B cell (primary cell): ENCODE measurements at regions not wholly inside any gene's neighbourhood (a gene's known extent, or its start where the extent isn't known, plus 50 kb on each side); places are given as distances from the start of the nearest gene placed in this dataset.

Experiments
- ATAC-seq: fragments of 200-7000 bp; cut with Tn5 transposase; one replicate; pipeline ENCODE4 v1.10.0; 2021; ENCODE audit warnings: low read depth, mild to moderate bottlenecking, moderate number of reproducible peaks, moderate library complexity
- CTCF ChIA-PET: fragments of 350-600 bp; sonication (Branson Sonifier 250); formaldehyde crosslinking; loops from one replicate; lab custom pipeline; 2021; ENCODE audit warnings: antibody characterized with exemption, inconsistent platforms; lab: Charles Lee
- POLR2A ChIA-PET: fragments of 350-600 bp; sonication (Branson Sonifier 250); formaldehyde crosslinking; loops from one replicate; lab custom pipeline; 2021; ENCODE audit warnings: antibody characterized with exemption; lab: Charles Lee
- DNase-seq: peaks from one replicate; pipeline ENCODE4 v3.0.0; 2013
- H2AFZ ChIP-seq: 2 replicates; pipeline ENCODE4 v1.6.1; 2012; ENCODE audit warnings: mild to moderate bottlenecking, low read depth, low read length; ENCODE audit not compliant: insufficient read depth, poor library complexity, severe bottlenecking
- H3K27ac ChIP-seq, 2 donors: 1 replicate in 1 of 2; 2 replicates in 1 of 2; pipeline ENCODE4 v1.5.1; 2012 to 2013; ENCODE audit warnings: low read length in 2 of 2, mild to moderate bottlenecking in 2 of 2, moderate library complexity in 1 of 2
- H3K27me3 ChIP-seq, 4 experiments: fragments of 200-600 bp in 1 of 4; sonication (generic) in 1 of 4; replicated peaks in 1 of 4; 1 replicate in 2 of 4; 2 replicates in 2 of 4; pipeline versions ENCODE4 v1.6.1 to v1.7.0; 2013 to 2016; ENCODE audit warnings: low read length in 3 of 4, mild to moderate bottlenecking in 2 of 4, mixed read lengths in 1 of 4, moderate library complexity in 1 of 4; ENCODE audit not compliant: insufficient read depth in 4 of 4, control insufficient read depth in 3 of 4; ENCODE audit errors: control extremely low read depth in 1 of 4
- H3K36me3 ChIP-seq, 2 experiments: replicated peaks in 1 of 2; 1 replicate in 1 of 2; 2 replicates in 1 of 2; pipeline versions ENCODE4 v1.6.1 to v1.7.1; 2013; ENCODE audit warnings: low read length in 1 of 2; ENCODE audit not compliant: insufficient read depth in 2 of 2, control insufficient read depth in 1 of 2; ENCODE audit errors: control extremely low read depth in 1 of 2, extremely low read depth in 1 of 2
- H3K4me1 ChIP-seq, 2 donors: fragments of 200-600 bp in 1 of 2; sonication (generic) in 1 of 2; 1 replicate in 1 of 2; 2 replicates in 1 of 2; pipeline versions ENCODE4 v1.5.1 to v1.6.1; 2013 to 2017; ENCODE audit warnings: low read length in 2 of 2; ENCODE audit not compliant: control insufficient read depth in 2 of 2, insufficient read depth in 2 of 2
- H3K4me2 ChIP-seq: replicated peaks from 2 replicates; pipeline ENCODE3; 2012; ENCODE audit warnings: mild to moderate bottlenecking, low read depth, low read length; ENCODE audit not compliant: poor library complexity, severe bottlenecking
- H3K4me3 ChIP-seq, 5 experiments: fragments of 200-600 bp in 1 of 5; sonication (generic) in 1 of 5; 1 replicate in 3 of 5; 2 replicates in 2 of 5; pipeline versions ENCODE4 v1.5.1 to v1.7.0; 2011 to 2016; ENCODE audit warnings: low read length in 4 of 5, mild to moderate bottlenecking in 4 of 5, low read depth in 2 of 5, control low read depth in 1 of 5, moderate library complexity in 1 of 5; ENCODE audit not compliant: insufficient read depth in 1 of 5; ENCODE audit errors: control extremely low read depth in 1 of 5, extremely low read depth in 1 of 5
- H3K79me2 ChIP-seq: fragments of 200-600 bp; sonication (generic); one replicate; pipeline ENCODE4 v1.6.0; 2016; ENCODE audit warnings: low read length; ENCODE audit not compliant: control insufficient read depth, insufficient read depth
- H3K9ac ChIP-seq: fragments of 200-600 bp; sonication (generic); 2 replicates; pipeline ENCODE4 v1.6.1; 2017; ENCODE audit warnings: mild to moderate bottlenecking, low read length, moderate library complexity
- H3K9me3 ChIP-seq, 3 donors: one replicate each; pipeline versions ENCODE4 v1.6.1 to v1.7.1; 2013; ENCODE audit warnings: low read length in 2 of 3; ENCODE audit not compliant: control insufficient read depth in 2 of 3, insufficient read depth in 1 of 3; ENCODE audit errors: control extremely low read depth in 1 of 3
- H4K20me1 ChIP-seq: 2 replicates; pipeline ENCODE4 v1.6.0; 2012; ENCODE audit warnings: mild to moderate bottlenecking, low read length; ENCODE audit not compliant: insufficient read depth, control insufficient read depth, poor library complexity, severe bottlenecking
- H3K27ac Mint-ChIP-seq: one replicate; pipeline ENCODE4 v1.8.0; 2021; ENCODE audit warnings: mixed read lengths
- H3K27me3 Mint-ChIP-seq: one replicate; pipeline ENCODE4 v1.8.0; 2021; ENCODE audit warnings: mixed read lengths
- H3K4me1 Mint-ChIP-seq: one replicate; pipeline ENCODE4 v1.8.0; 2021; ENCODE audit warnings: mixed read lengths
- H3K4me3 Mint-ChIP-seq: one replicate; pipeline ENCODE4 v1.8.0; 2021; ENCODE audit warnings: mixed read lengths
- H3K9me3 Mint-ChIP-seq: one replicate; pipeline ENCODE4 v1.8.0; 2022; ENCODE audit warnings: mixed read lengths; ENCODE audit not compliant: insufficient read depth
- EZH2 ChIP-seq: IDR thresholded peaks from 2 replicates; pipeline ENCODE4 v1.6.1; 2012; ENCODE audit warnings: borderline replicate concordance, low read depth, mild to moderate bottlenecking, moderate library complexity, low read length; ENCODE audit not compliant: insufficient read depth, poor library complexity, severe bottlenecking
- WGBS: methylation state at CpG from one replicate; pipeline ENCODE4 v1.1.5; 2013; ENCODE audit warnings: missing lambda C conversion rate; ENCODE audit not compliant: insufficient coverage; 5-methylcytosine and 5-hydroxymethylcytosine counted together
- intact Hi-C: fragments of 100-400 bp; cut with micrococcal nuclease; formaldehyde crosslinking; loops from one replicate; pipeline ENCODE4 v1.10.0; 2022
- TF ChIP-seq, protein P1 (sequence below): fragments of 200-600 bp; IDR thresholded peaks from one replicate; pipeline ENCODE4 v1.8.0; 2022; ENCODE audit warnings: antibody characterized with exemption, mild to moderate bottlenecking

DNA sequence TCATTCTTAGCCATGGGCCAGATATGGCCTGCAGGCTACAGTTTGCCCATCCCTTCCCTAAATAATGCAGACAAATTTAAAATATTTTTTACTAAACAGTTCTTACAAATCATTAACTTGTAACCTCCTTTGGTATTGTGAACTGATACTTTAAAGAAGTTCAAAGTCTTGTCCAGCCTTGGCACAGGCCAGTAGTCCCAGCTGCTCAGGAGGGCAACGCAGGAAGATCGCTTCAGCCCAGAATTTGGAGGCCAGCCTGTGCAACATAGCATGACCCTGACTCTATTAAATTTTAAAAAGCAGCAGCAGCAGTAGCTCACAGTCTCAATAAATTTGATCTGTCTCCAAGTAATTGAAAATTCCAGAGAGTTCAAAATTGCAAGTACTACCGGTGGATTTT lies 83.7 kb upstream of the ARHGAP32 start:
- POLR2A ChIA-PET, result no interaction called here
- Histone ChIP-seq H3K9ac (no peak overlapping the region), H3K79me2 (peaks cover 50% of the 10 kb centered on the region), H3K36me3 (no peaks in the 10 kb centered on the region), H3K9me3 (no peaks in the 10 kb centered on the region), H4K20me1 (no peaks in the 10 kb centered on the region), H3K4me3 (no peak overlapping the region), H3K4me2 (no peak overlapping the region), H3K27me3 (no peaks in the 10 kb centered on the region), H3K27ac (no peak overlapping the region), H3K4me1 (peaks cover 40 to 57% of the 10 kb centered on the region in 2 donors), H2AFZ (no peak overlapping the region)
- Mint-ChIP-seq H3K9me3 (no peaks in the 10 kb centered on the region), H3K27ac (no peak overlapping the region), H3K4me3 (no peak overlapping the region), H3K27me3 (peaks cover 36% of the 10 kb centered on the region), H3K4me1 (peaks cover 59% of the 10 kb centered on the region)
- CTCF ChIA-PET, result no interaction called here
- TF ChIP-seq, protein P1, sequence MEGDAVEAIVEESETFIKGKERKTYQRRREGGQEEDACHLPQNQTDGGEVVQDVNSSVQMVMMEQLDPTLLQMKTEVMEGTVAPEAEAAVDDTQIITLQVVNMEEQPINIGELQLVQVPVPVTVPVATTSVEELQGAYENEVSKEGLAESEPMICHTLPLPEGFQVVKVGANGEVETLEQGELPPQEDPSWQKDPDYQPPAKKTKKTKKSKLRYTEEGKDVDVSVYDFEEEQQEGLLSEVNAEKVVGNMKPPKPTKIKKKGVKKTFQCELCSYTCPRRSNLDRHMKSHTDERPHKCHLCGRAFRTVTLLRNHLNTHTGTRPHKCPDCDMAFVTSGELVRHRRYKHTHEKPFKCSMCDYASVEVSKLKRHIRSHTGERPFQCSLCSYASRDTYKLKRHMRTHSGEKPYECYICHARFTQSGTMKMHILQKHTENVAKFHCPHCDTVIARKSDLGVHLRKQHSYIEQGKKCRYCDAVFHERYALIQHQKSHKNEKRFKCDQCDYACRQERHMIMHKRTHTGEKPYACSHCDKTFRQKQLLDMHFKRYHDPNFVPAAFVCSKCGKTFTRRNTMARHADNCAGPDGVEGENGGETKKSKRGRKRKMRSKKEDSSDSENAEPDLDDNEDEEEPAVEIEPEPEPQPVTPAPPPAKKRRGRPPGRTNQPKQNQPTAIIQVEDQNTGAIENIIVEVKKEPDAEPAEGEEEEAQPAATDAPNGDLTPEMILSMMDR, result no peak
- TF ChIP-seq EZH2, result no peak
- intact Hi-C loops, result loop anchor here (5.0 kb wide), 2 partner anchors 1036 to 1641 kb away; partner anchors contain the start of genes SNX19 and ZBTB44
- no peak for DNase-seq
- no peak for ATAC-seq
- 24% methylated on average over 2 of the region's 3 CpGs for WGBS

DNA sequence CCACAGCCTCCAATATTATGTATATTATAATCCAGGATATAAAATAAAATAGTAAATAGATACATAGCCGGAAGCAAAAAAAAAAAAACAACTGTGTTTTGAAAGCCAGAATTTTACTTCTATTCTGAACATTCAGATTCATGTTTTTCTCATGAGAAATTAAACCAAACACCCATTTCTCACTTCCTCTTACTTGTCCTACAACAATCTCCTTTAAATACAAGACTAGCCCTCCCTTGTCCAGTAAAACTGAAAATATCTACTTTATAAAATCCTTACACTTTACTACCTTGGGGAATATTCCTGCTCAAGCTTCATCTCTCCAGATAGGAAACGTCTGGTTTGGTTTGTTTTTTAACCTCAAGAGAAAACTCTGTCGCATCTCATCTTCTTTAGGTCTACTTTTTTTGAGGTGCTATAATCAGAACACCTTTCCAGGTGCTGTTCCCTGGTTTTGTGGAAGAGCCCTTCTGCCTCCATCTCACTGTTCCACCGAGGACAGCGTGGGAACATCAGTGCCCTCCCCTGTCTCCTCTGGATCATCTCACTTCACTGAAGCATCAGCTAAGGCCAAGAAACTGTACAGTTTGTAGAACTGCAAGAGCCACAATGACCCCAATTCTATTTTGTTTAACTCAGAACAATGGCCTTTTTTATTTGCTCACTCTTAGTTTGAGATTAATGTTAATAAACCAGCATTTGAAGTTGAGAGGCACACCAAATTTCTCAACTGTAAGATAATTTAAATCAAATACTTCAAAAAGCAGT lies 82.0 kb upstream of the ARHGAP32 start:
- Mint-ChIP-seq H3K4me1 (peaks cover 57% of the 10 kb centered on the region), H3K4me3 (peak overlapping the region; percentile 54), H3K27me3 (peaks cover 34% of the 10 kb centered on the region), H3K27ac (peak overlapping the region; percentile 59), H3K9me3 (no peaks in the 10 kb centered on the region)
- POLR2A ChIA-PET, result no interaction called here
- H3K4me2 ChIP-seq, result peak overlapping the region; percentile 44
- H3K9me3 ChIP-seq, result no peaks in the 10 kb centered on the region
- peaks cover 60% of the 10 kb centered on the region for H3K79me2 ChIP-seq
- H3K36me3 ChIP-seq, result no peaks in the 10 kb centered on the region
- DNase-seq (no peak), ATAC-seq (no peak)
- intact Hi-C loops, result no loop called here
- no peak overlapping the region for H3K9ac ChIP-seq
- peaks cover 34 to 54% of the 10 kb centered on the region in 2 donors for H3K4me1 ChIP-seq
- no peaks in the 10 kb centered on the region for H4K20me1 ChIP-seq
- 63% methylated on average over 3 of the region's 5 CpGs for WGBS
- CTCF ChIA-PET, result no interaction called here
- no peaks in the 10 kb centered on the region for H3K27me3 ChIP-seq
- no peak overlapping the region for H2AFZ ChIP-seq
- H3K27ac ChIP-seq, result peak overlapping the region in 1 of 2 donors; percentile 8
- H3K4me3 ChIP-seq, result no peak overlapping the region
- TF ChIP-seq, protein P1, result no peak
- TF ChIP-seq EZH2, result no peak
